ENCODE measurements at regions not wholly inside any gene's neighbourhood (a gene's known extent, or its start where the extent isn't known, plus 50 kb on each side); places are given as distances from the start of the nearest gene placed in this dataset.

DNA sequence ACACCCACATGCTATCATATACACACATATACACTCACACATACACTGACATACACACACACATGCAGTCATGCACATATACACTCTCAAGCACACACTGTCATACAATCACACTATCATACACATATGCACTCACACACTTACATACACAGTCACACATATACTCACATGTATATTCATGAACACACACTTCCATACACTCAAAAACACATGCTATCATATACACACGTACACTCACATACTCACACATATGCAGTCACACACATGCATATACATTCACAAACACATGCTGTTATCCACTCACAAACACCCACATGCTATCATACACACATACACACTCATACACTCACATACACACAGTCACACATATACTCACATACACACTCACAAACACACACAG is 71.0 kb upstream of the PLXNA4 start:
- H3K9ac ChIP-seq (ENCODE audit: low read depth, low read length): no peak overlapping the region
- no peak overlapping the region for H3K4me2 ChIP-seq (ENCODE audit: insufficient read depth, low read length)
- no peak for DNase-seq
- H4K20me1 ChIP-seq (ENCODE audit: insufficient read depth, low read length): no peaks in the 10 kb centered on the region
- H3K27ac ChIP-seq (ENCODE audit: low read length): no peak overlapping the region
- no peak overlapping the region for H2AFZ ChIP-seq (ENCODE audit: low read depth, low read length)
- H3K4me3 ChIP-seq (ENCODE audit: low read depth in 1 of 2, low read length in 2 of 2): no peak overlapping the region
- H3K9me3 ChIP-seq (ENCODE audit: insufficient read depth, low read length, severe bottlenecking): no peaks in the 10 kb centered on the region
- ATAC-seq (ENCODE audit: insufficient read depth, low read depth): no peak
- H3K4me1 ChIP-seq (ENCODE audit: insufficient read depth, low read length): no peaks in the 10 kb centered on the region
- H3K36me3 ChIP-seq (ENCODE audit: insufficient read depth, low read length): no peaks in the 10 kb centered on the region
- H3K79me2 ChIP-seq (ENCODE audit: insufficient read depth, low read length): no peaks in the 10 kb centered on the region
- H3K27me3 ChIP-seq (ENCODE audit: insufficient read depth, low read length, poor library complexity): no peaks in the 10 kb centered on the region
- TF ChIP-seq, protein P1, sequence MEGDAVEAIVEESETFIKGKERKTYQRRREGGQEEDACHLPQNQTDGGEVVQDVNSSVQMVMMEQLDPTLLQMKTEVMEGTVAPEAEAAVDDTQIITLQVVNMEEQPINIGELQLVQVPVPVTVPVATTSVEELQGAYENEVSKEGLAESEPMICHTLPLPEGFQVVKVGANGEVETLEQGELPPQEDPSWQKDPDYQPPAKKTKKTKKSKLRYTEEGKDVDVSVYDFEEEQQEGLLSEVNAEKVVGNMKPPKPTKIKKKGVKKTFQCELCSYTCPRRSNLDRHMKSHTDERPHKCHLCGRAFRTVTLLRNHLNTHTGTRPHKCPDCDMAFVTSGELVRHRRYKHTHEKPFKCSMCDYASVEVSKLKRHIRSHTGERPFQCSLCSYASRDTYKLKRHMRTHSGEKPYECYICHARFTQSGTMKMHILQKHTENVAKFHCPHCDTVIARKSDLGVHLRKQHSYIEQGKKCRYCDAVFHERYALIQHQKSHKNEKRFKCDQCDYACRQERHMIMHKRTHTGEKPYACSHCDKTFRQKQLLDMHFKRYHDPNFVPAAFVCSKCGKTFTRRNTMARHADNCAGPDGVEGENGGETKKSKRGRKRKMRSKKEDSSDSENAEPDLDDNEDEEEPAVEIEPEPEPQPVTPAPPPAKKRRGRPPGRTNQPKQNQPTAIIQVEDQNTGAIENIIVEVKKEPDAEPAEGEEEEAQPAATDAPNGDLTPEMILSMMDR (IDR thresholded peaks at IDR 0.05; ENCODE audit: borderline replicate concordance, extremely low read depth, low read length, poor library complexity, severe bottlenecking): no peak
- TF ChIP-seq EZH2 (IDR thresholded peaks at IDR 0.05; ENCODE audit: borderline replicate concordance, low read depth, low read length, severe bottlenecking): no peak

DNA sequence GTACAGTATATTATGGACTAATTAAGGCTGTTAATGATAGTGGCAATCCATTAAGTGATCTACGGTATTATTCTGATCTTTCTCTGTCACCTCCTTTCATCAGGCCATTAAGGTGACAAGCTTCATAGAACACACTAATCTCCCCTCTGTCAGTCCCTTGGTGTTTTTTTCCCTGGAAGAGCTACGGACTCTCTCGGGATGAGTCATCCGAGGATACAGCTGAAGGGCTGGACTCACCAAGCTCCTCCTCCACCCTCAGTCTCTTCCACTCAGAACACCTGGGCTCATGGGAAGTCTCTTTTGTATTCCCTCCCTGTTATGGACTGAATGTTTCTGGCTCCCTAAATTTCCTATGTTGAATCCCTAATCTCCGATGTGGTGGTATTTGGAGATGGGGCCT is 69.8 kb upstream of the PLXNA4 start:
- ATAC-seq (ENCODE audit: insufficient read depth, low read depth) (no peak), DNase-seq (no peak)
- no peaks in the 10 kb centered on the region for H3K9me3 ChIP-seq (ENCODE audit: insufficient read depth, low read length, severe bottlenecking)
- no peaks in the 10 kb centered on the region for H3K4me1 ChIP-seq (ENCODE audit: insufficient read depth, low read length)
- H3K79me2 ChIP-seq (ENCODE audit: insufficient read depth, low read length): no peaks in the 10 kb centered on the region
- H3K36me3 ChIP-seq (ENCODE audit: insufficient read depth, low read length): no peaks in the 10 kb centered on the region
- H3K27ac ChIP-seq (ENCODE audit: low read length): no peak overlapping the region
- no peak overlapping the region for H3K4me3 ChIP-seq (ENCODE audit: low read depth in 1 of 2, low read length in 2 of 2)
- H4K20me1 ChIP-seq (ENCODE audit: insufficient read depth, low read length): no peaks in the 10 kb centered on the region
- no peak overlapping the region for H2AFZ ChIP-seq (ENCODE audit: low read depth, low read length)
- no peak overlapping the region for H3K9ac ChIP-seq (ENCODE audit: low read depth, low read length)
- H3K27me3 ChIP-seq (ENCODE audit: insufficient read depth, low read length, poor library complexity): no peaks in the 10 kb centered on the region
- H3K4me2 ChIP-seq (ENCODE audit: insufficient read depth, low read length): no peak overlapping the region
- TF ChIP-seq EZH2 (IDR thresholded peaks at IDR 0.05; ENCODE audit: borderline replicate concordance, low read depth, low read length, severe bottlenecking): no peak
- TF ChIP-seq, protein P1 (IDR thresholded peaks at IDR 0.05; ENCODE audit: borderline replicate concordance, extremely low read depth, low read length, poor library complexity, severe bottlenecking): no peak

- Histone ChIP-seq H3K27me3 (ENCODE audit: insufficient read depth, low read length, poor library complexity) (no peaks in the 10 kb centered on the region), H3K9me3 (ENCODE audit: insufficient read depth, low read length, severe bottlenecking) (no peaks in the 10 kb centered on the region), H3K4me1 (ENCODE audit: insufficient read depth, low read length) (no peaks in the 10 kb centered on the region), H3K4me2 (ENCODE audit: insufficient read depth, low read length) (no peak overlapping the region), H3K36me3 (ENCODE audit: insufficient read depth, low read length) (no peaks in the 10 kb centered on the region), H4K20me1 (ENCODE audit: insufficient read depth, low read length) (no peaks in the 10 kb centered on the region), H2AFZ (ENCODE audit: low read depth, low read length) (no peak overlapping the region), H3K27ac (ENCODE audit: low read length) (no peak overlapping the region), H3K9ac (ENCODE audit: low read depth, low read length) (no peak overlapping the region), H3K79me2 (ENCODE audit: insufficient read depth, low read length) (no peaks in the 10 kb centered on the region), H3K4me3 (ENCODE audit: low read depth in 1 of 2, low read length in 2 of 2) (no peak overlapping the region)
- TF ChIP-seq, protein P1 (IDR thresholded peaks at IDR 0.05; ENCODE audit: borderline replicate concordance, extremely low read depth, low read length, poor library complexity, severe bottlenecking): no peak
- TF ChIP-seq EZH2 (IDR thresholded peaks at IDR 0.05; ENCODE audit: borderline replicate concordance, low read depth, low read length, severe bottlenecking): no peak
- ATAC-seq (ENCODE audit: insufficient read depth, low read depth): no peak
- no peak for DNase-seq
Observed at GRCh38 chr7:132643302-132643701, 67.0 kb upstream of the PLXNA4 start.

DNA sequence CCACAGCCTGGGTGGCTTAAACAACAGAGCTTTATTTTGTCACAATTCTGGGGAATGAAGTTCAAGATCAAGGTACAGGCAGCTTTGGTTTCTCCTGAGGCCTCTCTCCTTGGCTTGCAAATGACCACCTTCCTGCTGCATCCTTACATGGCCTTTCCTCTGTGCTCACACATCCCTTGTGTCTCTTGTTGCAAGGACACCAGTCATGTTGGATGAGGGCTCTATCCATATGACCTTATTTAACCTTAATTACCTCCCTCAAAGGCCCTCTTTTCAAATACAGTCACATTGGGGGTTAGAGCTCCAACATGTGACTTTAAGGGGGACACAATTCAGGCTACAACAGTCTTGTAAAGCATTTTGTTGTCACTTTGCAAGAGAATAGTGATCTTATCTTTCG is 65.0 kb upstream of the PLXNA4 start:
- H3K27ac ChIP-seq (ENCODE audit: low read length): no peak overlapping the region

More for the DNA sequence above, 65.0 kb upstream of the PLXNA4 start:
- H4K20me1 ChIP-seq (ENCODE audit: insufficient read depth, low read length): no peaks in the 10 kb centered on the region
- no peaks in the 10 kb centered on the region for H3K36me3 ChIP-seq (ENCODE audit: insufficient read depth, low read length)
- H3K27me3 ChIP-seq (ENCODE audit: insufficient read depth, low read length, poor library complexity): no peaks in the 10 kb centered on the region
- H3K4me3 ChIP-seq (ENCODE audit: low read depth in 1 of 2, low read length in 2 of 2): no peak overlapping the region
- H3K4me2 ChIP-seq (ENCODE audit: insufficient read depth, low read length): no peak overlapping the region
- H3K9ac ChIP-seq (ENCODE audit: low read depth, low read length): no peak overlapping the region
- H2AFZ ChIP-seq (ENCODE audit: low read depth, low read length): no peak overlapping the region
- ATAC-seq (ENCODE audit: insufficient read depth, low read depth) (no peak), DNase-seq (no peak)
- no peaks in the 10 kb centered on the region for H3K4me1 ChIP-seq (ENCODE audit: insufficient read depth, low read length)
- H3K79me2 ChIP-seq (ENCODE audit: insufficient read depth, low read length): no peaks in the 10 kb centered on the region
- TF ChIP-seq EZH2 (IDR thresholded peaks at IDR 0.05; ENCODE audit: borderline replicate concordance, low read depth, low read length, severe bottlenecking): no peak
- TF ChIP-seq, protein P1 (IDR thresholded peaks at IDR 0.05; ENCODE audit: borderline replicate concordance, extremely low read depth, low read length, poor library complexity, severe bottlenecking): no peak
- H3K9me3 ChIP-seq (ENCODE audit: insufficient read depth, low read length, severe bottlenecking): no peaks in the 10 kb centered on the region

Measured in DND-41 (cell line).